Hepatocyte (in vitro differentiated cells): ENCODE measurements at regions not wholly inside any gene's neighbourhood (a gene's known extent, or its start where the extent isn't known, plus 50 kb on each side); places are given as distances from the start of the nearest gene placed in this dataset.

ENCODE experiments used
- CTCF ChIP-seq: fragments of 200-600 bp; sonication (generic); IDR thresholded peaks from 2 replicates; pipeline ENCODE4 v1.5.1; 2016; ENCODE audit warnings: antibody characterized with exemption, mild to moderate bottlenecking; ENCODE audit not compliant: poor library complexity
- EZH2 ChIP-seq: fragments of 200-600 bp; sonication (generic); IDR thresholded peaks from 2 replicates; pipeline ENCODE4 v1.6.1; 2016; ENCODE audit warnings: antibody characterized with exemption, mild to moderate bottlenecking, borderline replicate concordance

DNA sequence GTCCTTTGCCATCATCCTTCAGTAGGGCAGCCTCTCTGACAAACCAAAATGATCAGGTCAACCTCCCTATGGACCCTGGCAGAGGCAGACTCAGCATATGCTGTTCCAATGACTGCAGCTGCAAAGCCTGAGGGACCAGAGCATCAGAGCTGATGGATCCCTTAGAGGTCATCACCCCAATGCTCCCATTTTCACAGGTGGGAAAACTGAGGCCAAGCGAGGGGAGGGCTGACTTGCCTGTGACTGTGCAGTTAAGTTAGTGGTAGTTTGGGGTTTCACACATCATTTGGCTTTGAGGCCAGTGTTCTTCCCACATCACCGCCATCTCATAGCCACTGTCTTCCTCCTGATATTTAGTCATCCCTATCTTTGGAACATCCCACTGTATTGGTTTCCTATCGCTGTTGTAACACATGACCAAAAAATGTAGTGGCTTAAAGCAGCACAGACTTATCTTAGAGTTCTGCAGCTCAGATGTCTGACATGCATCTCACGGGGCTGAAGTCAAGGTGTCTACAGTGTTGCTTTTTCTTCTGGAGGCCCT is 69.3 kb upstream of the PDZD8 start:
- no peak for TF ChIP-seq CTCF
- TF ChIP-seq EZH2: no peak
